ENCODE measurements at regions not wholly inside any gene's neighbourhood (a gene's known extent, or its start where the extent isn't known, plus 50 kb on each side); places are given as distances from the start of the nearest gene placed in this dataset.

GRCh38 chr6:4506792-4507191 is 269.4 kb upstream of the CDYL start:
- no peak overlapping the region for H3K27ac Mint-ChIP-seq
- no peak for ATAC-seq (replicated peaks)
- no peaks in the 10 kb centered on the region for H3K4me1 Mint-ChIP-seq
- no peak overlapping the region for H3K4me3 Mint-ChIP-seq
- H3K36me3 Mint-ChIP-seq = no peaks in the 10 kb centered on the region
- no peak for DNase-seq
- peaks cover 2 to 5% of the 10 kb centered on the region in 2 donors for H3K9me3 Mint-ChIP-seq
- H3K27me3 Mint-ChIP-seq = peaks cover 23 to 44% of the 10 kb centered on the region in 2 donors

- H3K27ac Mint-ChIP-seq = no peak overlapping the region
- H3K4me1 Mint-ChIP-seq = no peaks in the 10 kb centered on the region
- peaks cover 2 to 5% of the 10 kb centered on the region in 2 donors for H3K9me3 Mint-ChIP-seq
- ATAC-seq (replicated peaks) = no peak
- DNase-seq = no peak
- H3K4me3 Mint-ChIP-seq = no peak overlapping the region
- H3K36me3 Mint-ChIP-seq = no peaks in the 10 kb centered on the region
- H3K27me3 Mint-ChIP-seq = peaks cover 23 to 43% of the 10 kb centered on the region in 2 donors
Observed at GRCh38 chr6:4506223-4506622, 270.0 kb upstream of the CDYL start.

DNA sequence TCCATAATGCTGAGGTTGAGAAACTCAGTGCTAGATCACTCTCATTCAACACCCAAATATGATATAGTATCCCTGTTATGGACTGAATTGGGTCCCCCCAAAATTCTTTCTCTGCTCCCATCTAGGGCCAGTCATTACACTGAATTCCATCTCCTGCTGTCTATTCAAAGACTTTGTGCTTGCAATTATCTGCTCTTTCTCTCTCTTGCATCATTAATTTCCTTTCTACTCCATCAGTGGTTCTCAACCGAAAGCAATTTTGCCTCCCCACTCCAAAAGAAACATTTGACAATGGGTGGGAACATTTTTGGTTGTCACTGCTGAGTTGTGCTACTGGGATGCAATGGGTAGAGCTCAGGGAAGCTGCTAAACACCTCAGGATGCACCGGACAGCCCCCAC is 271.5 kb upstream of the CDYL start:
- no peak overlapping the region for H3K4me3 Mint-ChIP-seq
- H3K36me3 Mint-ChIP-seq = no peaks in the 10 kb centered on the region
- ATAC-seq (replicated peaks) (no peak), DNase-seq (no peak)
- no peak overlapping the region for H3K27ac Mint-ChIP-seq
- H3K27me3 Mint-ChIP-seq = peaks cover 15 to 37% of the 10 kb centered on the region in 2 donors
- H3K9me3 Mint-ChIP-seq = peaks cover 2 to 5% of the 10 kb centered on the region in 2 donors
- no peaks in the 10 kb centered on the region for H3K4me1 Mint-ChIP-seq

GRCh38 chr6:4503700-4504099 is 272.5 kb upstream of the CDYL start:
- H3K27ac Mint-ChIP-seq = no peak overlapping the region
- ATAC-seq (replicated peaks) (no peak), DNase-seq (no peak)
- H3K9me3 Mint-ChIP-seq = peaks cover 2 to 5% of the 10 kb centered on the region in 2 donors
- H3K4me1 Mint-ChIP-seq = no peaks in the 10 kb centered on the region
- H3K27me3 Mint-ChIP-seq = peaks cover 15 to 38% of the 10 kb centered on the region in 2 donors
- H3K36me3 Mint-ChIP-seq = no peaks in the 10 kb centered on the region
- H3K4me3 Mint-ChIP-seq = no peak overlapping the region

- ATAC-seq (replicated peaks) = no peak
- Mint-ChIP-seq H3K36me3 (no peaks in the 10 kb centered on the region), H3K27ac (no peak overlapping the region), H3K4me1 (no peaks in the 10 kb centered on the region), H3K4me3 (no peak overlapping the region), H3K9me3 (peaks cover 0 to 3% of the 10 kb centered on the region in 2 donors), H3K27me3 (peaks cover 24 to 26% of the 10 kb centered on the region in 2 donors)
- DNase-seq = no peak
Observed at GRCh38 chr6:4496284-4496683, 279.9 kb upstream of the CDYL start.

GRCh38 chr6:4491501-4492260 is 284.5 kb upstream of the CDYL start:
- ATAC-seq (replicated peaks) (no peak), DNase-seq (no peak)
- Mint-ChIP-seq H3K27ac (no peak overlapping the region), H3K4me3 (no peak overlapping the region), H3K9me3 (peaks cover 25 to 26% of the 10 kb centered on the region in 2 donors), H3K4me1 (peaks cover 0 to 6% of the 10 kb centered on the region in 2 donors), H3K27me3 (peaks cover 8 to 17% of the 10 kb centered on the region in 2 donors), H3K36me3 (peaks cover 12 to 19% of the 10 kb centered on the region in 2 donors)

DNA sequence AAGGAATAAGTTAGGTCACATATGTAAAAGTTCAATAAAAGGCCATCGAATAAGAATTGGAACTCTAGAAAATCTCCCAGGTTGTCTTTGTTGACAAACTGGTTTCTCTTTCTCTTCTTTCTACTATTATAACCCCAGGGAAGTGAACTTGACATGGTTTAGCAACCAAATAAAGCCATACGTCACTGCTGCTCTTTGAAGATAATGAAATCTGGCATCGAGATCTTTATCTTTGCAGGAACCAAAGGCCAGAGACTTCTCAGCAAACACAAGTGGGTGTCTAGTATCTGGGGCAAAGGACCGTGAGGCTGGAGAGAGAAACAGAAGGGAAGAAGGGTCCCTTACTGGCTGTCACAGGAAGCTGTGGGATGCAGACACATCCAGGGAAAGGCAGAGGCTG is 286.7 kb upstream of the CDYL start:
- Mint-ChIP-seq H3K9me3 (peaks cover 25 to 31% of the 10 kb centered on the region in 2 donors), H3K27ac (no peak overlapping the region), H3K4me3 (no peak overlapping the region), H3K36me3 (peaks cover 12 to 19% of the 10 kb centered on the region in 2 donors), H3K27me3 (peaks cover 10 to 15% of the 10 kb centered on the region in 2 donors), H3K4me1 (peaks cover 0 to 6% of the 10 kb centered on the region in 2 donors)
- DNase-seq (no peak), ATAC-seq (replicated peaks) (no peak)

DNA sequence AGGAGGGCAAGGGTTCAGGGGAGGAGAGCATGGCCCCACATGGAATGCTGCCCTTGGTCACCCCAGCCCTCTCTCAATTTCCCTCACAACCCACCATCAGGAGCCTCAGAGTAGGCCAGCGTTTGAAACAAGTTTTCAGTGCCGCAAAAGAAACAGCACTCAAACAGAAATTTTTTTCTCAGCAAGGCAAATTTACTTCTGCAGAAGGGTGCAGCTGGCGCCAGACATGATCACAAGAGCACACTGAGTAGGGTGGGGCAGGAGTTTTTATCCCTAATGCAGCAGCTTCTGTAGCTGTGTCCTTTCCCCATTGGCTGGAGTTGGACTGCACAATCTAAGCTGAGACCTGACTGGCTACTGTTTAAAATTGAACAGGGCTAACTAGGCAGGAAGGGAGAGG is 287.8 kb upstream of the CDYL start:
- H3K27ac Mint-ChIP-seq = no peak overlapping the region
- H3K36me3 Mint-ChIP-seq = peaks cover 12 to 19% of the 10 kb centered on the region in 2 donors
- no peak for ATAC-seq (replicated peaks)
- H3K4me3 Mint-ChIP-seq = no peak overlapping the region
- peaks cover 0 to 6% of the 10 kb centered on the region in 2 donors for H3K4me1 Mint-ChIP-seq
- H3K9me3 Mint-ChIP-seq = peaks cover 25 to 31% of the 10 kb centered on the region in 2 donors
- peaks cover 8 to 10% of the 10 kb centered on the region in 2 donors for H3K27me3 Mint-ChIP-seq
- DNase-seq = no peak

DNA sequence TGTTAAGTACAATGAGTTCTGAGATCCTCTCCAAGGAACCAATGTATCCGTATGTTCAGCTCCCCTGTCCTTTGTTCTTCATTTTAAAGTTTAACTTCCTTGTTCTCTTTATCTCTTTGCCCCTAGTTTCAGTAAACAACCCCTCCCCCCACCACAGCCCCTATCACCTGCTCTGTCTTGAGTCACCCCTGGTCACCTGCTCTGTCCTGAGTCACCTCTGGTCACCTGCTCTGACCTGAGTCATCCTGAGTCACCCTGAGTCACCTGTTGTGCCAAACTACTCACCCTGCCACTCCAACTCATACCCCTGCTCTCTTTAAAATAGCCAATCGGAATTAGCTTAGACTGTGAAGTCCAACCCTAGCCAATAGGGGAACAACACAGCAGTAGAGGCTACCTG is 288.7 kb upstream of the CDYL start:
- H3K27ac Mint-ChIP-seq = no peak overlapping the region
- H3K9me3 Mint-ChIP-seq = peaks cover 25 to 33% of the 10 kb centered on the region in 2 donors
- no peak overlapping the region for H3K4me3 Mint-ChIP-seq
- ATAC-seq (replicated peaks) (no peak), DNase-seq (no peak)
- H3K4me1 Mint-ChIP-seq = peaks cover 0 to 6% of the 10 kb centered on the region in 2 donors
- H3K36me3 Mint-ChIP-seq = peaks cover 12 to 19% of the 10 kb centered on the region in 2 donors
- peaks cover 12 to 13% of the 10 kb centered on the region in 2 donors for H3K27me3 Mint-ChIP-seq

- no peak overlapping the region for H3K27ac Mint-ChIP-seq
- H3K27me3 Mint-ChIP-seq = peaks cover 17 to 18% of the 10 kb centered on the region in 2 donors
- H3K4me1 Mint-ChIP-seq = peaks cover 0 to 6% of the 10 kb centered on the region in 2 donors
- no peak overlapping the region for H3K4me3 Mint-ChIP-seq
- ATAC-seq (replicated peaks) = no peak
- H3K9me3 Mint-ChIP-seq = peaks cover 25 to 32% of the 10 kb centered on the region in 2 donors
- DNase-seq = no peak
- peaks cover 12 to 19% of the 10 kb centered on the region in 2 donors for H3K36me3 Mint-ChIP-seq
Observed at GRCh38 chr6:4486568-4487315, 289.5 kb upstream of the CDYL start.

DNA sequence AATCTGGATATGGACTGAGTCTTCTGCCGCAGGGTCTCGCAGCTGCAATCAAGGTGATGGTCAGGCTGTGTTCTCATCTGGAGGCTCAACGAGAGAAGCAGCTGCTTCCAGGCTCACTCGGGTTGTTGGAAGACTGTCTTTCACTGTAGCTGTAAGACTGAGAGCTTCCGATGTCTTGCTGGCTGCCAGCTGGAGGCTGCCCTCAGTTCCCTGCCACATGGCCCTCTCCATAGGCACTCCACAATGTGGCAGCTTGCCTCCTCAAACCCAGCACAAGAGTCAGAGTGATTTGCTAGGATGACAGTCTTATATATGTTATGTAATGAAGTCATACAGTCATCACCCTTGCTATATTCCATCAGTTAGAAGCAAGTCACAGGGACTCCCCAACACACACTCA is 290.5 kb upstream of the CDYL start:
- H3K27ac Mint-ChIP-seq = no peak overlapping the region
- peaks cover 0 to 6% of the 10 kb centered on the region in 2 donors for H3K4me1 Mint-ChIP-seq
- H3K9me3 Mint-ChIP-seq = peaks cover 25 to 30% of the 10 kb centered on the region in 2 donors
- H3K27me3 Mint-ChIP-seq = peaks cover 15 to 19% of the 10 kb centered on the region in 2 donors
- no peak for DNase-seq
- ATAC-seq (replicated peaks) = no peak
- H3K4me3 Mint-ChIP-seq = no peak overlapping the region
- peaks cover 12 to 19% of the 10 kb centered on the region in 2 donors for H3K36me3 Mint-ChIP-seq

DNA sequence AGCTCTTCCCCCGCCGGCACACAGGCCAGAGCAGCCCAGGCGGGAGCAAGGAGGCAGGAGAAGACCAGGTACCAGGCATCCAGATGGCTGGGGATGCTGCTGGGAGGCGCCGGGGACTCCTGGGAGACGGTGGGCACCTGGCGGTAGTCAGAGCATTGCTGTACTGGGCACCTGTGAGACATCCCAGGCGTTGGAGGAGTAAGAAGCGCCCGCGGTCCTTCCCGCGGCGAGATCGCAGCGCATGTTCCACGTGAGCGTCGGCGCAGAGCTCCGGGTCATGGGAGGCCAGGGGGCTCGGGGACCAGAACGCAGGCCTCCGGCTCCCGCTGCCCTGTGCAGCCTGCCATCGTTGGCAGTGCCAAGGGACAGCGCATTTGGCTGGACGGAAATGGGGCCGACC is 293.7 kb upstream of the CDYL start:
- peaks cover 0 to under 1% of the 10 kb centered on the region in 2 donors for H3K4me1 Mint-ChIP-seq
- peaks cover 31 to 33% of the 10 kb centered on the region in 2 donors for H3K27me3 Mint-ChIP-seq
- peaks cover 1 to 11% of the 10 kb centered on the region in 2 donors for H3K9me3 Mint-ChIP-seq
- ATAC-seq (replicated peaks) (no peak), DNase-seq (no peak)
- no peak overlapping the region for H3K27ac Mint-ChIP-seq
- peaks cover under 1 to 2% of the 10 kb centered on the region in 2 donors for H3K36me3 Mint-ChIP-seq
- H3K4me3 Mint-ChIP-seq = no peak overlapping the region

- peaks cover 0 to 7% of the 10 kb centered on the region in 2 donors for H3K9me3 Mint-ChIP-seq
- peaks cover 31 to 38% of the 10 kb centered on the region in 2 donors for H3K27me3 Mint-ChIP-seq
- H3K4me1 Mint-ChIP-seq = peaks cover 0 to 5% of the 10 kb centered on the region in 2 donors
- ATAC-seq (replicated peaks) (no peak), DNase-seq (no peak)
- H3K36me3 Mint-ChIP-seq = no peaks in the 10 kb centered on the region
- no peak overlapping the region for H3K4me3 Mint-ChIP-seq
- no peak overlapping the region for H3K27ac Mint-ChIP-seq
Observed at GRCh38 chr6:4480788-4481735, 295.1 kb upstream of the CDYL start.

DNA sequence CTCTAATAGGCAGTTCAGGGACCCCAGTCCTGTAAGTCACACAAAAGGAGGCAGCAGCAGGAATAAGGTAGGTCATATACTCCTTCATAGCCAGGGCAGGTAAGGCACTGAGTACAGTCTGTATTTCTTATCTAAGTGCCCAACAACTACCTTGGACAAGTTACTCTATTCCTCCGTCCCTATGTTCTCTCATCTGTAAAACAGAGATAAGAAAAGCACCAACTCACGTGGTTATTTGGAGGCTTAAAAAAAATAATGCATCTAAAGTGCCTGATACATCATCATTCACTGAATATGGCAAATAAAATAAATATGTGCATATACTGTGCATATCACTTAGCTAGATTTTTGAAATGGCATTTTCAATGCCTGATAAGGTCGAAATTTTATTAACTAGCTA is 298.1 kb upstream of the CDYL start:
- Mint-ChIP-seq H3K4me1 (peaks cover 9 to 14% of the 10 kb centered on the region in 2 donors), H3K4me3 (no peak overlapping the region), H3K9me3 (peaks cover 0 to 4% of the 10 kb centered on the region in 2 donors), H3K27me3 (peaks cover 31 to 33% of the 10 kb centered on the region in 2 donors), H3K36me3 (no peaks in the 10 kb centered on the region), H3K27ac (no peak overlapping the region)
- ATAC-seq (replicated peaks) = no peak
- DNase-seq = no peak

Measured in stimulated activated naive B cell treated with anti-CD40 and anti-IgM and Interleukin-4, amounts not matched to agents 10 μg/mL and 1 μg/mL and 100 μg/mL, for 72 hours (primary cell).